Kidney (tissue), 13 donors: ENCODE measurements at regions not wholly inside any gene's neighbourhood (a gene's known extent, or its start where the extent isn't known, plus 50 kb on each side); places are given as distances from the start of the nearest gene placed in this dataset.

Source experiments
- DNase-seq, 5 donors: peaks; one replicate each; pipeline ENCODE4 v3.0.0-alpha.2; 2013 to 2020
- FAIRE-seq: peaks from 2 replicates; lab custom pipeline; 2012; peaks lifted over from hg19 to GRCh38; lab: Jason Lieb, UNC
- H3K27ac ChIP-seq, 2 donors: one replicate each; pipeline ENCODE4 v1.7.0; 2013; ENCODE audit warnings: low read depth in 2 of 2, low read length in 2 of 2, inconsistent platforms in 1 of 2
- H3K27me3 ChIP-seq: one replicate; pipeline ENCODE4 v1.7.1; 2013; ENCODE audit warnings: low read length, inconsistent platforms; ENCODE audit not compliant: control insufficient read depth, insufficient read depth
- H3K36me3 ChIP-seq, 3 donors: one replicate each; pipeline versions ENCODE4 v1.7.0 to v1.7.1; 2013; ENCODE audit warnings: low read length in 3 of 3, control low read depth in 1 of 3, inconsistent platforms in 1 of 3; ENCODE audit not compliant: insufficient read depth in 3 of 3, control insufficient read depth in 2 of 3
- H3K4me1 ChIP-seq, 3 donors: one replicate each; pipeline versions ENCODE4 v1.7.0 to v1.7.1; 2013; ENCODE audit warnings: low read length in 3 of 3, inconsistent platforms in 1 of 3, low read depth in 1 of 3; ENCODE audit not compliant: control insufficient read depth in 2 of 3, insufficient read depth in 2 of 3
- H3K4me3 ChIP-seq, 3 donors: one replicate each; pipeline versions ENCODE4 v1.7.0 to v1.8.1; 2013; ENCODE audit warnings: low read length in 3 of 3, control low read depth in 1 of 3, inconsistent platforms in 1 of 3
- H3K9ac ChIP-seq, 3 donors: one replicate each; pipeline versions ENCODE4 v1.7.0 to v1.7.1; 2013; ENCODE audit warnings: low read length in 3 of 3, control low read depth in 1 of 3, inconsistent platforms in 1 of 3
- H3K9me3 ChIP-seq, 3 donors: one replicate each; pipeline versions ENCODE4 v1.7.0 to v1.7.1; 2013; ENCODE audit warnings: low read length in 3 of 3, control low read depth in 1 of 3, inconsistent platforms in 1 of 3; ENCODE audit not compliant: control insufficient read depth in 2 of 3, insufficient read depth in 1 of 3
- CTCF ChIP-seq: IDR thresholded peaks from 3 replicates; pipeline ENCODE4 v1.5.1; 2012; ENCODE audit warnings: mild to moderate bottlenecking, moderate library complexity, borderline replicate concordance; ENCODE audit not compliant: insufficient read depth; ENCODE audit errors: extremely low read depth
- intact Hi-C: fragments of 100-400 bp; cut with DNase I; formaldehyde crosslinking; loops from one replicate; pipeline ENCODE4 v1.11.1; 2022
- donor health status: control.
- donor health status: control.
- donor health status: control.
- donor health status: control.
- donor health status: control.
- donor health status: DM: yes; HTN: yes; CAD: no.
- donor health status: Normal renal cell carcinoma (clear cell type).

GRCh38 chr6:140043762-140044378, 669.4 kb upstream of the CITED2 start:
- no peak overlapping the region for H3K27ac ChIP-seq
- H3K9me3 ChIP-seq, result no peaks in the 10 kb centered on the region
- DNase-seq, result no peak
- no peak overlapping the region for H3K9ac ChIP-seq
- no peak for TF ChIP-seq CTCF
- no peaks in the 10 kb centered on the region for H3K36me3 ChIP-seq
- H3K4me1 ChIP-seq, result no peaks in the 10 kb centered on the region
- FAIRE-seq, result no peak
- intact Hi-C loops, result no loop called here
- H3K27me3 ChIP-seq, result no peaks in the 10 kb centered on the region
- H3K4me3 ChIP-seq, result no peak overlapping the region

- intact Hi-C loops, result no loop called here
- no peak overlapping the region for H3K27ac ChIP-seq
- H3K9ac ChIP-seq, result no peak overlapping the region
- DNase-seq (no peak), FAIRE-seq (no peak)
- TF ChIP-seq CTCF, result no peak
- H3K4me3 ChIP-seq, result no peak overlapping the region
- H3K4me1 ChIP-seq, result no peaks in the 10 kb centered on the region
- no peaks in the 10 kb centered on the region for H3K36me3 ChIP-seq
- H3K27me3 ChIP-seq, result no peaks in the 10 kb centered on the region
- no peaks in the 10 kb centered on the region for H3K9me3 ChIP-seq
These were observed 668.9 kb upstream of the CITED2 start for GRCh38 chr6:140043357-140043756.

GRCh38 chr6:140041571-140042332, 667.3 kb upstream of the CITED2 start:
- peaks cover 0 to 2% (median 0%) of the 10 kb centered on the region in 3 donors for H3K9me3 ChIP-seq
- no peaks in the 10 kb centered on the region for H3K4me1 ChIP-seq
- FAIRE-seq (no peak), DNase-seq (no peak)
- H3K9ac ChIP-seq, result no peak overlapping the region
- H3K4me3 ChIP-seq, result no peak overlapping the region
- H3K27me3 ChIP-seq, result no peaks in the 10 kb centered on the region
- TF ChIP-seq CTCF, result no peak
- intact Hi-C loops, result no loop called here
- H3K27ac ChIP-seq, result no peak overlapping the region
- H3K36me3 ChIP-seq, result no peaks in the 10 kb centered on the region
